Peyer's patch (tissue), 4 donors: ENCODE measurements at regions not wholly inside any gene's neighbourhood (a gene's known extent, or its start where the extent isn't known, plus 50 kb on each side); places are given as distances from the start of the nearest gene placed in this dataset.

Experiments used
- POLR2A ChIP-seq, 2 donors: fragments of 450-650 bp; IDR thresholded peaks; one replicate each; pipeline ENCODE4 v1.5.1; 2017; ENCODE audit warnings: antibody characterized with exemption in 2 of 2, mild to moderate bottlenecking in 2 of 2, moderate library complexity in 2 of 2
- TF ChIP-seq, protein P1 (sequence below), 6 experiments: fragments of 450-650 bp in 4 of 6; fragments of 200-600 bp in 2 of 6; sonication (generic) in 1 of 6; IDR thresholded peaks; one replicate each; pipeline ENCODE4 v1.5.1; 2017 to 2019; ENCODE audit warnings: antibody characterized with exemption in 6 of 6, mild to moderate bottlenecking in 3 of 6, moderate library complexity in 1 of 6

DNA sequence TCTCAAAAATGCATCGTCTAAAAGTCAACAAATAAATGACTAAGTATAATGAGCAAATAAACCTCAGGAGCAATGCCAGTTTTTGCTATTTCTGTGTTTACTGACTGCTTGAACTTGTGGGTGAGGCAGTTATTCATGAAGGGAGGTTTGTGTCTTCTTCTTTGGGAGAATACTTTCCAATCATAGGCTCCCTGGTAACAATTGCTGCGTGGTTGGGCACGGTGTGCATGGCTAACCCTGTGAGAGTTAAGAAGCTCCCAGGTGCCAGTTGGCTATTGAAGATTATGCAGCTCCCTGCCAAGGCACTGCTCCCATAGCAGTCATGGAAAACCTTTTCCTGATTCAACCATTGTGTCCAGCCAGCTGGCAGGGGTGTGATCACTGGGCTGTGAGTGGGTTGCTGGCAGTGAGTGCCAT lies 775.9 kb upstream of the GOT2 start:
- TF ChIP-seq POLR2A (IDR thresholded peaks at IDR 0.05): no peak
- TF ChIP-seq, protein P1, sequence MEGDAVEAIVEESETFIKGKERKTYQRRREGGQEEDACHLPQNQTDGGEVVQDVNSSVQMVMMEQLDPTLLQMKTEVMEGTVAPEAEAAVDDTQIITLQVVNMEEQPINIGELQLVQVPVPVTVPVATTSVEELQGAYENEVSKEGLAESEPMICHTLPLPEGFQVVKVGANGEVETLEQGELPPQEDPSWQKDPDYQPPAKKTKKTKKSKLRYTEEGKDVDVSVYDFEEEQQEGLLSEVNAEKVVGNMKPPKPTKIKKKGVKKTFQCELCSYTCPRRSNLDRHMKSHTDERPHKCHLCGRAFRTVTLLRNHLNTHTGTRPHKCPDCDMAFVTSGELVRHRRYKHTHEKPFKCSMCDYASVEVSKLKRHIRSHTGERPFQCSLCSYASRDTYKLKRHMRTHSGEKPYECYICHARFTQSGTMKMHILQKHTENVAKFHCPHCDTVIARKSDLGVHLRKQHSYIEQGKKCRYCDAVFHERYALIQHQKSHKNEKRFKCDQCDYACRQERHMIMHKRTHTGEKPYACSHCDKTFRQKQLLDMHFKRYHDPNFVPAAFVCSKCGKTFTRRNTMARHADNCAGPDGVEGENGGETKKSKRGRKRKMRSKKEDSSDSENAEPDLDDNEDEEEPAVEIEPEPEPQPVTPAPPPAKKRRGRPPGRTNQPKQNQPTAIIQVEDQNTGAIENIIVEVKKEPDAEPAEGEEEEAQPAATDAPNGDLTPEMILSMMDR (IDR thresholded peaks at IDR 0.05): no peak
